Astrocyte (in vitro differentiated cells and primary cell): ENCODE measurements at regions not wholly inside any gene's neighbourhood (a gene's known extent, or its start where the extent isn't known, plus 50 kb on each side); places are given as distances from the start of the nearest gene placed in this dataset.

Experiments used
- DNase-seq: peaks from one replicate; pipeline ENCODE4 v3.0.0-alpha.2; 2010; ENCODE audit warnings: low read depth
- FAIRE-seq: peaks from 2 replicates; lab custom pipeline; 2011; peaks lifted over from hg19 to GRCh38; lab: Jason Lieb, UNC
- H2AFZ ChIP-seq: 2 replicates; pipeline ENCODE4 v1.6.0; 2012; ENCODE audit warnings: low read depth, low read length, inconsistent platforms
- H3K27ac ChIP-seq: 2 replicates; pipeline ENCODE4 v1.5.1; 2011; ENCODE audit warnings: low read depth, low read length, inconsistent platforms
- H3K27me3 ChIP-seq: 2 replicates; pipeline ENCODE4 v1.6.0; 2011; ENCODE audit warnings: low read length, inconsistent platforms; ENCODE audit not compliant: insufficient read depth
- H3K36me3 ChIP-seq: 2 replicates; pipeline ENCODE4 v1.5.1; 2011; ENCODE audit warnings: low read length, inconsistent platforms; ENCODE audit not compliant: insufficient read depth
- H3K4me1 ChIP-seq: 2 replicates; pipeline ENCODE4 v1.5.1; 2011; ENCODE audit warnings: low read length, inconsistent platforms; ENCODE audit not compliant: insufficient read depth
- H3K4me2 ChIP-seq: 2 replicates; pipeline ENCODE4 v1.6.0; 2012; ENCODE audit warnings: low read length, inconsistent platforms
- H3K4me3 ChIP-seq: 2 replicates; pipeline ENCODE4 v1.5.1; 2011; ENCODE audit warnings: low read depth, mild to moderate bottlenecking, low read length, inconsistent platforms; ENCODE audit not compliant: insufficient read depth
- H3K79me2 ChIP-seq: 2 replicates; pipeline ENCODE4 v1.6.0; 2012; ENCODE audit warnings: mild to moderate bottlenecking, low read length, inconsistent platforms; ENCODE audit not compliant: insufficient read depth
- H3K9ac ChIP-seq: 2 replicates; pipeline ENCODE4 v1.6.0; 2012; ENCODE audit warnings: mild to moderate bottlenecking, low read length, inconsistent platforms
- H3K9me3 ChIP-seq: 2 replicates; pipeline ENCODE4 v1.5.1; 2012; ENCODE audit warnings: low read depth, mild to moderate bottlenecking, low read length, inconsistent platforms; ENCODE audit not compliant: insufficient read depth
- H4K20me1 ChIP-seq: 2 replicates; pipeline ENCODE4 v1.6.0; 2012; ENCODE audit warnings: low read length, inconsistent platforms; ENCODE audit not compliant: insufficient read depth
- H3K27ac Mint-ChIP-seq: one replicate; pipeline ENCODE4 v1.8.0; 2021; ENCODE audit warnings: mild to moderate bottlenecking, mixed read lengths; ENCODE audit not compliant: unreplicated experiment
- H3K27me3 Mint-ChIP-seq: one replicate; pipeline ENCODE4 v1.8.0; 2021; ENCODE audit warnings: low read depth, mixed read lengths; ENCODE audit not compliant: unreplicated experiment
- H3K36me3 Mint-ChIP-seq: one replicate; pipeline ENCODE4 v1.8.0; 2021; ENCODE audit warnings: low read depth, mixed read lengths; ENCODE audit not compliant: unreplicated experiment
- H3K4me1 Mint-ChIP-seq: one replicate; pipeline ENCODE4 v1.8.0; 2021; ENCODE audit warnings: low read depth, mixed read lengths; ENCODE audit not compliant: unreplicated experiment
- H3K4me3 Mint-ChIP-seq: one replicate; pipeline ENCODE4 v1.8.0; 2021; ENCODE audit warnings: mild to moderate bottlenecking, moderate library complexity, mixed read lengths; ENCODE audit not compliant: unreplicated experiment
- H3K9me3 Mint-ChIP-seq: one replicate; pipeline ENCODE4 v1.8.0; 2021; ENCODE audit warnings: mild to moderate bottlenecking, mixed read lengths; ENCODE audit not compliant: unreplicated experiment
- EZH2 ChIP-seq: IDR thresholded peaks from 2 replicates; pipeline ENCODE4 v1.6.1; 2012; ENCODE audit warnings: mild to moderate bottlenecking, low read length, inconsistent platforms; ENCODE audit not compliant: insufficient read depth
- TF ChIP-seq, protein P1 (sequence below): IDR thresholded peaks from 2 replicates; pipeline ENCODE4 v1.5.1; 2011; ENCODE audit warnings: low read depth, mild to moderate bottlenecking, inconsistent platforms, low read length, moderate library complexity; ENCODE audit not compliant: insufficient read depth

- H3K36me3 ChIP-seq: no peaks in the 10 kb centered on the region
- no peaks in the 10 kb centered on the region for H3K27me3 Mint-ChIP-seq
- TF ChIP-seq, protein P1, sequence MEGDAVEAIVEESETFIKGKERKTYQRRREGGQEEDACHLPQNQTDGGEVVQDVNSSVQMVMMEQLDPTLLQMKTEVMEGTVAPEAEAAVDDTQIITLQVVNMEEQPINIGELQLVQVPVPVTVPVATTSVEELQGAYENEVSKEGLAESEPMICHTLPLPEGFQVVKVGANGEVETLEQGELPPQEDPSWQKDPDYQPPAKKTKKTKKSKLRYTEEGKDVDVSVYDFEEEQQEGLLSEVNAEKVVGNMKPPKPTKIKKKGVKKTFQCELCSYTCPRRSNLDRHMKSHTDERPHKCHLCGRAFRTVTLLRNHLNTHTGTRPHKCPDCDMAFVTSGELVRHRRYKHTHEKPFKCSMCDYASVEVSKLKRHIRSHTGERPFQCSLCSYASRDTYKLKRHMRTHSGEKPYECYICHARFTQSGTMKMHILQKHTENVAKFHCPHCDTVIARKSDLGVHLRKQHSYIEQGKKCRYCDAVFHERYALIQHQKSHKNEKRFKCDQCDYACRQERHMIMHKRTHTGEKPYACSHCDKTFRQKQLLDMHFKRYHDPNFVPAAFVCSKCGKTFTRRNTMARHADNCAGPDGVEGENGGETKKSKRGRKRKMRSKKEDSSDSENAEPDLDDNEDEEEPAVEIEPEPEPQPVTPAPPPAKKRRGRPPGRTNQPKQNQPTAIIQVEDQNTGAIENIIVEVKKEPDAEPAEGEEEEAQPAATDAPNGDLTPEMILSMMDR: no peak
- no peak for TF ChIP-seq EZH2
- H4K20me1 ChIP-seq: no peaks in the 10 kb centered on the region
- peak overlapping the region; percentile 90 for H3K27ac ChIP-seq
- H3K79me2 ChIP-seq: no peaks in the 10 kb centered on the region
- H3K36me3 Mint-ChIP-seq: no peaks in the 10 kb centered on the region
- FAIRE-seq (no peak), DNase-seq (no peak)
- H2AFZ ChIP-seq: no peak overlapping the region
- H3K4me1 ChIP-seq: peaks cover 18% of the 10 kb centered on the region
- H3K9ac ChIP-seq: no peak overlapping the region
- H3K27ac Mint-ChIP-seq: peak overlapping the region; percentile 66
- no peak overlapping the region for H3K4me3 Mint-ChIP-seq
- no peaks in the 10 kb centered on the region for H3K9me3 Mint-ChIP-seq
- H3K4me3 ChIP-seq: no peak overlapping the region
- H3K9me3 ChIP-seq: no peaks in the 10 kb centered on the region
- H3K4me2 ChIP-seq: peak overlapping the region; percentile 79
- H3K27me3 ChIP-seq: no peaks in the 10 kb centered on the region
- peaks cover 14% of the 10 kb centered on the region for H3K4me1 Mint-ChIP-seq
Measured at GRCh38 chr3:102980355-102980696, 545.5 kb downstream of the ZPLD1 start.

GRCh38 chr3:103002425-103003176 is 567.8 kb downstream of the ZPLD1 start:
- H3K4me3 Mint-ChIP-seq: no peak overlapping the region
- no peak overlapping the region for H3K4me3 ChIP-seq
- no peaks in the 10 kb centered on the region for H3K4me1 Mint-ChIP-seq
- H3K27ac ChIP-seq: no peak overlapping the region
- peak; percentile 77 for DNase-seq
- no peak overlapping the region for H3K4me2 ChIP-seq
- TF ChIP-seq, protein P1: no peak
- no peak for TF ChIP-seq EZH2
- H3K36me3 ChIP-seq: no peaks in the 10 kb centered on the region
- no peaks in the 10 kb centered on the region for H3K79me2 ChIP-seq
- H3K4me1 ChIP-seq: no peaks in the 10 kb centered on the region
- no peaks in the 10 kb centered on the region for H3K36me3 Mint-ChIP-seq
- no peaks in the 10 kb centered on the region for H3K27me3 Mint-ChIP-seq
- FAIRE-seq: no peak
- no peaks in the 10 kb centered on the region for H3K9me3 ChIP-seq
- H3K27ac Mint-ChIP-seq: no peak overlapping the region
- H3K9ac ChIP-seq: no peak overlapping the region
- H2AFZ ChIP-seq: no peak overlapping the region
- H4K20me1 ChIP-seq: no peaks in the 10 kb centered on the region
- H3K27me3 ChIP-seq: no peaks in the 10 kb centered on the region
- no peaks in the 10 kb centered on the region for H3K9me3 Mint-ChIP-seq

- no peak overlapping the region for H3K9ac ChIP-seq
- no peaks in the 10 kb centered on the region for H3K36me3 Mint-ChIP-seq
- no peaks in the 10 kb centered on the region for H3K36me3 ChIP-seq
- no peaks in the 10 kb centered on the region for H3K9me3 ChIP-seq
- no peak overlapping the region for H3K27ac Mint-ChIP-seq
- no peak for TF ChIP-seq EZH2
- TF ChIP-seq, protein P1: no peak
- no peaks in the 10 kb centered on the region for H3K4me1 ChIP-seq
- no peak for DNase-seq
- H3K4me2 ChIP-seq: no peak overlapping the region
- peaks cover 2% of the 10 kb centered on the region for H3K27me3 Mint-ChIP-seq
- H3K79me2 ChIP-seq: no peaks in the 10 kb centered on the region
- H3K9me3 Mint-ChIP-seq: no peaks in the 10 kb centered on the region
- FAIRE-seq: no peak
- no peak overlapping the region for H3K4me3 Mint-ChIP-seq
- H4K20me1 ChIP-seq: no peaks in the 10 kb centered on the region
- H3K27me3 ChIP-seq: no peaks in the 10 kb centered on the region
- no peak overlapping the region for H2AFZ ChIP-seq
- no peaks in the 10 kb centered on the region for H3K4me1 Mint-ChIP-seq
- no peak overlapping the region for H3K4me3 ChIP-seq
- no peak overlapping the region for H3K27ac ChIP-seq
Measured at GRCh38 chr3:103006526-103007183, 571.8 kb downstream of the ZPLD1 start.
